ENCODE measurements at regions not wholly inside any gene's neighbourhood (a gene's known extent, or its start where the extent isn't known, plus 50 kb on each side); places are given as distances from the start of the nearest gene placed in this dataset.

DNA sequence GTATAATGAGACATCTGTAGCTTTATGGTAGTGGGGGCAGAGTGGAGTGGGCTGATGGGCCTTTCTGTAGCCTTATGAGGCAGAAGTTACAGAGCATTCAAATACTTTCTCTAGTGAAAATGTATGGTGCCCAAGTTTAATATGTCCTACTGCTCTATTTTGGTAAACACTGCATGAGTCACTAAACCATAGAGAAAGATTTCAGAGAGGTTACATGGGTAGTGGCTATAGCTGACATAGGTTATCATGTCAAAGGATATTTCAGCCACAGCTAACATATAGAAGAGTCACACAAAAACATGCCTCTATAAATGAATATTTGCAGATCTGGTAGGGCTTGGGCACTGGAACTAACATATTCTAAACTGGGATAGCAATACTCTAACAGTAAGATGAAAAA, 212.4 kb upstream of the USP25 start:
- Histone ChIP-seq H3K27ac (ENCODE audit: low read depth in 2 of 2, low read length in 2 of 2) (no peak overlapping the region), H3K9me3 (ENCODE audit: control insufficient read depth in 2 of 3, insufficient read depth in 1 of 3, low read length in 3 of 3) (no peaks in the 10 kb centered on the region), H3K4me3 (ENCODE audit: low read length in 3 of 3) (no peak overlapping the region), H3K4me1 (ENCODE audit: control insufficient read depth in 2 of 3, insufficient read depth in 2 of 3, low read depth in 1 of 3, low read length in 3 of 3) (no peaks in the 10 kb centered on the region), H3K9ac (ENCODE audit: low read length in 3 of 3) (no peak overlapping the region), H3K27me3 (ENCODE audit: control insufficient read depth, insufficient read depth, low read length) (no peaks in the 10 kb centered on the region), H3K36me3 (ENCODE audit: control insufficient read depth in 2 of 3, insufficient read depth in 3 of 3, low read length in 3 of 3) (no peaks in the 10 kb centered on the region)
- intact Hi-C loops (cut with DNase I), result no loop called here
- no peak for FAIRE-seq
- DNase-seq, result no peak
- TF ChIP-seq, protein P1, sequence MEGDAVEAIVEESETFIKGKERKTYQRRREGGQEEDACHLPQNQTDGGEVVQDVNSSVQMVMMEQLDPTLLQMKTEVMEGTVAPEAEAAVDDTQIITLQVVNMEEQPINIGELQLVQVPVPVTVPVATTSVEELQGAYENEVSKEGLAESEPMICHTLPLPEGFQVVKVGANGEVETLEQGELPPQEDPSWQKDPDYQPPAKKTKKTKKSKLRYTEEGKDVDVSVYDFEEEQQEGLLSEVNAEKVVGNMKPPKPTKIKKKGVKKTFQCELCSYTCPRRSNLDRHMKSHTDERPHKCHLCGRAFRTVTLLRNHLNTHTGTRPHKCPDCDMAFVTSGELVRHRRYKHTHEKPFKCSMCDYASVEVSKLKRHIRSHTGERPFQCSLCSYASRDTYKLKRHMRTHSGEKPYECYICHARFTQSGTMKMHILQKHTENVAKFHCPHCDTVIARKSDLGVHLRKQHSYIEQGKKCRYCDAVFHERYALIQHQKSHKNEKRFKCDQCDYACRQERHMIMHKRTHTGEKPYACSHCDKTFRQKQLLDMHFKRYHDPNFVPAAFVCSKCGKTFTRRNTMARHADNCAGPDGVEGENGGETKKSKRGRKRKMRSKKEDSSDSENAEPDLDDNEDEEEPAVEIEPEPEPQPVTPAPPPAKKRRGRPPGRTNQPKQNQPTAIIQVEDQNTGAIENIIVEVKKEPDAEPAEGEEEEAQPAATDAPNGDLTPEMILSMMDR (IDR thresholded peaks at IDR 0.05; ENCODE audit: borderline replicate concordance, extremely low read depth, insufficient read depth), result no peak

DNA sequence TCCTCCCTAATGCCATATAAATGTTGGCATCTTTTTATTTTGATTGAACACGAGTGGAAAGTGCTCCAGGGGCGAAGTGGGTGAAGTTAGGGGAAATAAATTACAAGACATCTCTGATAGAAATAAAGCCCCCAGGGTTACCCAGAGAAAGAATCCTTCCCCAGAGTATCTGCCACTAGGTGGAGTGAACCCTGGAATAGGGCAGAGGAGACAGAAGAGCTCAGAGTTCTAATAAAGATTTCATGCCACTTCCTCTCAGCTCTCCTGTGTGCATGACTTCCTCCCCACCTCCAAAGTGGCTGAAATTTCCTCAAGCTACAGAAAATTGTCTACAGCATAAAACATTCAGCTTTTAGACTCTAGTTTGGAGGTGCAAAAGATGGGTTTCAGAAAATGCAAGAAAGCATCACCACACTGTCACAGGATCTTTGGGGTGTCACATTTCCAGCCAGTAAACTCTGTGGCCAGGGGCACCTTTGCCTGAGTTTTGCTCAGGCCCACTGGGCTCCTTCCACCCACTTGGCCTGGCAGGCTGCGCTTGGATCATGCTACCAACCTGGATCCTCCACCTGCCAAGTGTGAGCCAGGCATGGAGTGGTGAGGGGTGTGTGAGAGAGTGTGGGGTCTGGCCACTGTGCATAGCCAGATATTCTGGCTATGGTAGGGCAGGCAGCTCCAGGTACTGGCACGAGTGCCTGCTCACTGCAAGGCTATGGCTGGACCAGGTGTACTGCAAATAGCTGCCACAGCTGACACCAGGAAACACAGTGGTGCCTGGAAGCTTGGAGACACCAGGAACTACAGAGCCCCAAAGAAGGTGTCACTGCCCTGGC, 208.8 kb upstream of the USP25 start:
- Histone ChIP-seq H3K4me1 (ENCODE audit: control insufficient read depth in 2 of 3, insufficient read depth in 2 of 3, low read depth in 1 of 3, low read length in 3 of 3) (no peaks in the 10 kb centered on the region), H3K36me3 (ENCODE audit: control insufficient read depth in 2 of 3, insufficient read depth in 3 of 3, low read length in 3 of 3) (no peaks in the 10 kb centered on the region), H3K27me3 (ENCODE audit: control insufficient read depth, insufficient read depth, low read length) (no peaks in the 10 kb centered on the region), H3K27ac (ENCODE audit: low read depth in 2 of 2, low read length in 2 of 2) (no peak overlapping the region), H3K9ac (ENCODE audit: low read length in 3 of 3) (no peak overlapping the region), H3K9me3 (ENCODE audit: control insufficient read depth in 2 of 3, insufficient read depth in 1 of 3, low read length in 3 of 3) (no peaks in the 10 kb centered on the region), H3K4me3 (ENCODE audit: low read length in 3 of 3) (no peak overlapping the region)
- TF ChIP-seq, protein P1 (IDR thresholded peaks at IDR 0.05; ENCODE audit: borderline replicate concordance, extremely low read depth, insufficient read depth), result no peak
- no peak for FAIRE-seq
- no peak for DNase-seq
- intact Hi-C loops (cut with DNase I), result no loop called here

DNA sequence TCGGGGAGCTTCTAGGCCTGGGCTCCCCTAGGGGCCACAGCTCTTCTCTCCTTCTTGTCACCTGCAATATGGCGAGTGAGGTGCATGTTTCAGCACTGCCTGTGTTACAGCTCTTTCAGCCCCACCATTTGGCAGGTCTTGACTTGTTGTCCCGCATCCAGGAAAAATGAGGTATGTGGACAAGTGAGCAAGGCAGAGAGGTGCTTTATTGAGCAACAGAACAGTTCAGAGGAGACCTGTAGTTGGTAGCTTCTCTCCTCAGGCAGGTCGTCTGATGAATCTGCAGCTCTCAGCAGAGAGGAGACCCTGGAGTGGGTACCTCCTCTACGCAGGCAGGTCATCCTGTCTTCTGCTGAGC, 208.2 kb upstream of the USP25 start:
- no peak overlapping the region for H3K4me3 ChIP-seq (ENCODE audit: low read length in 3 of 3)
- H3K36me3 ChIP-seq (ENCODE audit: control insufficient read depth in 2 of 3, insufficient read depth in 3 of 3, low read length in 3 of 3), result no peaks in the 10 kb centered on the region
- no peak overlapping the region for H3K9ac ChIP-seq (ENCODE audit: low read length in 3 of 3)
- intact Hi-C loops (cut with DNase I), result no loop called here
- no peak for DNase-seq
- H3K27ac ChIP-seq (ENCODE audit: low read depth in 2 of 2, low read length in 2 of 2), result no peak overlapping the region
- TF ChIP-seq, protein P1 (IDR thresholded peaks at IDR 0.05; ENCODE audit: borderline replicate concordance, extremely low read depth, insufficient read depth), result no peak
- H3K4me1 ChIP-seq (ENCODE audit: control insufficient read depth in 2 of 3, insufficient read depth in 2 of 3, low read depth in 1 of 3, low read length in 3 of 3), result no peaks in the 10 kb centered on the region
- no peaks in the 10 kb centered on the region for H3K27me3 ChIP-seq (ENCODE audit: control insufficient read depth, insufficient read depth, low read length)
- FAIRE-seq, result no peak
- no peaks in the 10 kb centered on the region for H3K9me3 ChIP-seq (ENCODE audit: control insufficient read depth in 2 of 3, insufficient read depth in 1 of 3, low read length in 3 of 3)

Data from kidney (tissue), 13 donors.